HFFc6 (cell line): ENCODE measurements at regions not wholly inside any gene's neighbourhood (a gene's known extent, or its start where the extent isn't known, plus 50 kb on each side); places are given as distances from the start of the nearest gene placed in this dataset.

Source experiments
- DNase-seq: peaks from one replicate; pipeline ENCODE4 v3.0.0-alpha.2; 2018
- H3K27ac Mint-ChIP-seq: 2 replicates; pipeline ENCODE4 v1.8.0; 2020; ENCODE audit warnings: mild to moderate bottlenecking, mixed read lengths
- H3K27me3 Mint-ChIP-seq: 2 replicates; pipeline ENCODE4 v1.8.0; 2021; ENCODE audit warnings: mild to moderate bottlenecking, moderate library complexity, mixed read lengths; ENCODE audit not compliant: insufficient read depth
- H3K36me3 Mint-ChIP-seq: 2 replicates; pipeline ENCODE4 v1.8.0; 2021; ENCODE audit warnings: low read depth, mixed read lengths
- H3K4me1 Mint-ChIP-seq: 2 replicates; pipeline ENCODE4 v1.8.0; 2020; ENCODE audit warnings: low read depth, mixed read lengths
- H3K4me3 Mint-ChIP-seq: 2 replicates; pipeline ENCODE4 v1.8.0; 2020; ENCODE audit warnings: mild to moderate bottlenecking, moderate library complexity, mixed read lengths
- H3K9me3 Mint-ChIP-seq: 2 replicates; pipeline ENCODE4 v1.8.0; 2020; ENCODE audit warnings: mild to moderate bottlenecking, mixed read lengths
- TF ChIP-seq, protein P1 (sequence below): fragments of 200-600 bp; sonication (generic); IDR thresholded peaks from 2 replicates; pipeline ENCODE4 v1.5.0; 2021; ENCODE audit warnings: antibody characterized with exemption, mild to moderate bottlenecking

- TF ChIP-seq, protein P1, sequence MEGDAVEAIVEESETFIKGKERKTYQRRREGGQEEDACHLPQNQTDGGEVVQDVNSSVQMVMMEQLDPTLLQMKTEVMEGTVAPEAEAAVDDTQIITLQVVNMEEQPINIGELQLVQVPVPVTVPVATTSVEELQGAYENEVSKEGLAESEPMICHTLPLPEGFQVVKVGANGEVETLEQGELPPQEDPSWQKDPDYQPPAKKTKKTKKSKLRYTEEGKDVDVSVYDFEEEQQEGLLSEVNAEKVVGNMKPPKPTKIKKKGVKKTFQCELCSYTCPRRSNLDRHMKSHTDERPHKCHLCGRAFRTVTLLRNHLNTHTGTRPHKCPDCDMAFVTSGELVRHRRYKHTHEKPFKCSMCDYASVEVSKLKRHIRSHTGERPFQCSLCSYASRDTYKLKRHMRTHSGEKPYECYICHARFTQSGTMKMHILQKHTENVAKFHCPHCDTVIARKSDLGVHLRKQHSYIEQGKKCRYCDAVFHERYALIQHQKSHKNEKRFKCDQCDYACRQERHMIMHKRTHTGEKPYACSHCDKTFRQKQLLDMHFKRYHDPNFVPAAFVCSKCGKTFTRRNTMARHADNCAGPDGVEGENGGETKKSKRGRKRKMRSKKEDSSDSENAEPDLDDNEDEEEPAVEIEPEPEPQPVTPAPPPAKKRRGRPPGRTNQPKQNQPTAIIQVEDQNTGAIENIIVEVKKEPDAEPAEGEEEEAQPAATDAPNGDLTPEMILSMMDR: no peak
- H3K4me3 Mint-ChIP-seq: no peak overlapping the region
- H3K36me3 Mint-ChIP-seq: no peaks in the 10 kb centered on the region
- no peaks in the 10 kb centered on the region for H3K9me3 Mint-ChIP-seq
- no peak overlapping the region for H3K27ac Mint-ChIP-seq
- peaks cover 8% of the 10 kb centered on the region for H3K4me1 Mint-ChIP-seq
- DNase-seq: no peak
- H3K27me3 Mint-ChIP-seq: peaks cover 19% of the 10 kb centered on the region
Measured at GRCh38 chr10:78997635-78998618, 70.8 kb upstream of the ZMIZ1 start.

GRCh38 chr10:79001082-79001885, 67.5 kb upstream of the ZMIZ1 start:
- Mint-ChIP-seq H3K27me3 (peaks cover 32% of the 10 kb centered on the region), H3K4me1 (peaks cover 8% of the 10 kb centered on the region), H3K9me3 (no peaks in the 10 kb centered on the region), H3K36me3 (no peaks in the 10 kb centered on the region), H3K4me3 (no peak overlapping the region), H3K27ac (no peak overlapping the region; the same call in 1 of the 2 replicates)
- peak; percentile 33 for DNase-seq
- TF ChIP-seq, protein P1: peak; percentile 27; the same call in 1 of the 2 replicates

GRCh38 chr10:79002336-79002735, 66.4 kb upstream of the ZMIZ1 start:
- Mint-ChIP-seq H3K9me3 (no peaks in the 10 kb centered on the region), H3K36me3 (no peaks in the 10 kb centered on the region), H3K4me1 (peaks cover 8% of the 10 kb centered on the region), H3K27me3 (peaks cover 32% of the 10 kb centered on the region), H3K27ac (no peak overlapping the region), H3K4me3 (no peak overlapping the region)
- TF ChIP-seq, protein P1: no peak
- DNase-seq: no peak

- no peak for DNase-seq
- H3K36me3 Mint-ChIP-seq: no peaks in the 10 kb centered on the region
- H3K27me3 Mint-ChIP-seq: peaks cover 32% of the 10 kb centered on the region
- H3K4me1 Mint-ChIP-seq: peaks cover 8% of the 10 kb centered on the region
- TF ChIP-seq, protein P1: no peak
- H3K9me3 Mint-ChIP-seq: no peaks in the 10 kb centered on the region
- no peak overlapping the region for H3K27ac Mint-ChIP-seq
- no peak overlapping the region for H3K4me3 Mint-ChIP-seq
Measured at GRCh38 chr10:79003183-79004100, 65.3 kb upstream of the ZMIZ1 start.

DNA sequence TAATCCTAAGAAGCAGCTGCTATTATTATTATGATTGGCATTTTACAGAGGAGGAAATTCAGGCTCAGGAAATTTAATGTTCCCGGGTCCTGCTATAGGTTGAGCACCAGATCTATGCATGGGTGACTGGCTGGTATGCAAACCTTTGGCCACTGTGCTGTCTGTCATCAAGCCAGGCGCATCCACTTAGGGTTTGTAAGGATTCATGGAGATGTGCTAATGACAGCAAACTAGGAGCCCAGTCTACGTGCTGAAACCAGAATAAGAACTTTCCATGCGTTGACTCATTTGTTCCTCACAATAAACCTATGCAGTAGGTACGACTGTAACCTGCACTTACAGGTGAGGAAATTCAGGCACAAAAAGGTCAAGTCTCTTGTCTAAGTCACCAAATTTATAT, 64.5 kb upstream of the ZMIZ1 start:
- TF ChIP-seq, protein P1: no peak
- Mint-ChIP-seq H3K27ac (no peak overlapping the region), H3K27me3 (peaks cover 32% of the 10 kb centered on the region), H3K4me1 (peaks cover 8% of the 10 kb centered on the region), H3K36me3 (no peaks in the 10 kb centered on the region), H3K9me3 (no peaks in the 10 kb centered on the region), H3K4me3 (no peak overlapping the region)
- DNase-seq: no peak
